NCI-H1092 treated with DMSO at 0.1 percent for 48 hours (cell line): ENCODE measurements at regions not wholly inside any gene's neighbourhood (a gene's known extent, or its start where the extent isn't known, plus 50 kb on each side); places are given as distances from the start of the nearest gene placed in this dataset.
"Not testable (repeated sequence)": the region's sequence is repeated elsewhere in the genome, so short reads cannot be mapped to it uniquely, and the experiment has no call there.

Experiments
- DNase-seq: peaks from one replicate; lab custom pipeline; 2025; lab: John Stamatoyannopoulos, UW

DNA sequence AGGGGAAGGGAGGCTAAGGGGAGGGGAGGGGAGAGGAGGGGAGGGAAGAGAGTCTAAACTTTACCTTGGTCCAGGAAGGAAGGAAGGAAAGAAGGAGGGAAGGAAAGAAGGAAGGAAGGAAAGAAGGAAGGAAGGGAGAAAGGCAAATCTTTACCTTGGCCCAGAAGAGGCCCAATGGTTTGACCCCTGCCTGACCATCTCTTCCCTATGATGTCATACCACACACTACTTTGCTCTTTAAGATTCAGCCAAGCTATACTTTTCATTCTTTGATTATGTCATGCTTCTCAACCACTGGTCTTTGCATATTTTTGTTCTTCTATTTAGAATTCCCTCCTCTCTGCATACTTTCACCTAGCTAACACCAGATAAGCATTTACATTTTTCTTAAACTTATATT, 1077.5 kb downstream of the PCDH9 start:
- DNase-seq, result no peak

DNA sequence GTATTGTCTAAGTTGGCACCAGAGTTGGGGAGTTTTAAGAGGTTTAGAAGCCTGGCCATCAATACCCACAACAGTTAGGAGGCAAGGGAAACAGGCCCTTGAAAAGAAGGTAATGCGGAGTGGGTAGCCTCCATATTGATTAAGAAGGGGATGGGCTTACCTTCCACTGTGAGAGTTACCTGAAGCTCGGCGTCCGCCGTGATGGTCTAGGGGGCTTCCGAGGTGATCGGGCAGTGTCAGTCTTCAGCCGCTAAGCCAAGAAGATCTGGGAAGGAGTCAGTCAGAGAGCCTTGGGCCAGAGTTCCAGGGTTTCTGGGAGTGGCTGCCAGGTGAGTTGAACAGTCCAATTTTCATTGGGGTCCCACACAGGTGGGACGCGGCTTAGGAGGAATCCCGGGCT, 1085.8 kb downstream of the PCDH9 start:
- DNase-seq, result not testable (repeated sequence)

DNA sequence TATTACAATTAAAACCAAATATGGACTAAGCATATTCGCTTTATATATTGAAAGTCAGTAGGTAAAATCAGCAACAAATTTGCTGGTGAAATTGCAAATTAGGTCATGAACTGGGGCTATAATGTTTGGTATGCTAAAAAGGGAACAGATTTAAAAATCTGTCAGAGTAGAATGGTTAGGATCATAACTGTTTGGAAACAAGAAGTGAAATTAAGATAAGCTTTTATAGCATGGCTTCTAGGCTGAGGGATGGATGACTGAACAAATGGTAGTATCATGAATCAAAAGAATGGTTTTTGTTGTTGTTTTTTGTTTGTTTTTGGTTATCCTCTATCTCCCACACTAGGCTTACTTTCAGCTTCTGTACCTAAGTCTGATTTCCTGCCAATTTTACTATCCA, 1090.4 kb downstream of the PCDH9 start:
- no peak for DNase-seq

DNA sequence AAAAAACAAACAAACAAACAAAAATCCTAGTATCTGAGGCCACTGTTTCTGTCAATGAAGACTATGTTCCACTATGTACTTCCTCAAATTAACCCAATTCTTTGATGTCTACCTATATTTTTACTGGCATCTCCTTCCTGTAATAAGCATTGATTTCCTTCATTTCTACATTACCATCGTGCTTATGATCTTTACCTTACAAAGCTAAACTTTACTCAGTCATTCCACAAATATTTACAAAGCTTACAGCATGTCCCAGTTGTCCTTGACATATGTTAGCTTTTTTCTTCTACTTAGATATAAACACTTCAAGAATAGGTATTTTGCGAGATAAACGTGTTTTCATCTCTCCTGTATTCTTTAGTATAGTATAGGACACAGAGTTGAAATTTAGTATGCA, 1090.9 kb downstream of the PCDH9 start:
- no peak for DNase-seq

DNA sequence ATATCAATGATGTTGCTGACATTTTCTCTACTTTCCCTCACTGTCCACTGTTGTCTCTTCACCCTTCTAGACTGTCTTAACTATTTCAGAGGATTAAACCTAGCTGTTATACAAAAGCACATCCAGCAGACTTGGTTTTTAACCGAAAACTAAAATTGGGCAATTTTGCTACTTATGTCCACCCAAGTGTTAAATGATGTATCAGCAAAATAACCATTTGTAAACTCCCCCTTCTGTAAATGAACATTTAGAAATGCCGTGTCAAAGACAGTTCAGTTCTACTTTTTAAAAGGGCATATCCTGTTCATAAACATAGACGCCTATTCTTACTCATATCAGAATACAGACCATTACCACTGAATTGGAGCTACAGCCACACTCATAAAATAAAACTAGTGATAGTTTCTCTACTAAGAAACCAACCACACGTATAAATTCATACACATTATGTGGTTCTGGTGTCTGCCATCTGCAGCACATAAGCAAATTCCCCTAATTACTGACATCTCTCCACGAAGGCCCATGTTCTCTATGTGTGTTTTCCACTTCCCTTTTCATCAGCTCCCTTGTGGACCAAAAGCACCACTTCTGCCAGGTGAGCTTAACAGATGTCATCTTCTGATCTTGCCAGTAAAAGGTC, 1091.8 kb downstream of the PCDH9 start:
- no peak for DNase-seq

DNA sequence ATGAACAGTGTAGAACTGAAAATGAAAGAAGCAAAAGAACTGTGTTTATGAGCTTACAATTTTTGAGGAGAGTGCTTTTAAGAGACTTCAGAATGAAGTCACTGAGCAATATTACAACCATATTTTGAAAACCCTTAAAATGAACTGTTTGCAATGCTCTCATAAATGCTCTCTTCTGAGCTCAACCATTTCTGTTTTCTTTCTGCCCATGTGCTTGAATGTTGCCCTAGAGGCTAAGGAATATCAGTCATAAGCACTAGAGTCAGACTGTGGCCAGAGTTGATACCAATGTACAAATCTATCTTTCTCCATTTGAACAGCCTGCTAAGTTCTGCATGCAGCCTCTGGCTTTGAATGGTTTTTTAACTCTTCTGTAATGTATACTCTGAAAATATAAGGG, 1092.8 kb downstream of the PCDH9 start:
- no peak for DNase-seq

DNA sequence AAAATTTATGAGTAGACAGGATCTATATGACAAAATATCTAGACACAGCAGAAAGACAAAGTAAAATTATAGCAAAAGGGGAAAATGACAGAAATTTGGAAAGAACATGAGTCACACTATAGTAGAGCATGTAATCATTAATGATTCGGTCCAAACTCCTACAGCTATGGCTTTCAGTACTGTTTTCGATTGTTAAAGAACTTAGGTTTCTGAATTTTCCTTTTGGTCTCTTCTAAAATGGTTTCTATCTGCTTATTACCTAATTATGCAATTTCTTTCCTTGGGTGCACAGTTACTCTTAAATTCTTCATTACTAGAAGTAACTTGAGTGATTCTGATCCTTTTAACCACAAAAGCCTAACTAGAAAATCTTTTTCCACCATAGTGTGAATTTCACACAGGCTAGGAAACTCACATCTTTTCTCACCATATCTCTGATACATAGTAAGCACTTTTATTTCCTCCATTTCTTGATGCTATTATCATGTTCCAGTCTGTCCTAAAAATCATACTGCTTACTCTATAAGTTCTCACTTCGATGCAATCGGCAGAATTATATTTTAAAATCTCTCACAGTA, 1101.4 kb downstream of the PCDH9 start:
- no peak for DNase-seq

DNA sequence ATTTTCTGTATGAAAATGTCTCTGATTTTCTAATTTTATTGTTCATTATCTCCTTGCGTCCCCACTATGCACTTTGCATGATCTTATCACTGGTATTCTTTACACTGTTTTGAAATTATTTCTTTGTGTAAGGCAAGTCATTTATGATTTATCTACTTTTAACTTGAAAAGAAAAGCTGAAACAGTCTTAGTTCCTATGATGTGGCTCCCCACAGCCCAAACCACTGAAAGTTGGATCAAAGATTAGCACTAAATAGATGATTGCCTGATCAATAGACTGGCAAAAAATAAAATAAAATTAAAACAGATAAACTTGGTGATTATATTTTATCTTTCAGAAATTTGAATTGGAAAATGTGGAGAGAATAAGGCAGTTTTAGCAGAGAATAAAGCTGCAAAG, 1101.9 kb downstream of the PCDH9 start:
- DNase-seq, result no peak

DNA sequence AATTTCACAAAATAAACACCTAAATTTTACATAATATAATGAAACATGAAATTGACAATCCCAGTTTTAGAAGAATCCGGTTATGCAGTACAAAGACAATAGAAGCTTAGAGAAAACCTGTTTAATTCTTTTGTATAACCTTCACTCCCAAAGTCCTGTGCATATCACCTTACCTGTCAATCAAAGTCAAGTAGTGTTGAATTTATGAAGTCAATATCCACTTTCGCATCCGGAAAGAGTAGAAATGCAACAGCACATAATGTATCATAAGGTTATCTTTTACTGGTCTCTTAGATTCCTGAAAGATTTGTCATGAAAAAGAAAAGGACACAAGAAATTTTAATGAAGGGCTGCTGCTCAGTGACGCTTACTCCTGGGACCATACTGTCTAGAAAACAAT, 1112.6 kb downstream of the PCDH9 start:
- no peak for DNase-seq

DNA sequence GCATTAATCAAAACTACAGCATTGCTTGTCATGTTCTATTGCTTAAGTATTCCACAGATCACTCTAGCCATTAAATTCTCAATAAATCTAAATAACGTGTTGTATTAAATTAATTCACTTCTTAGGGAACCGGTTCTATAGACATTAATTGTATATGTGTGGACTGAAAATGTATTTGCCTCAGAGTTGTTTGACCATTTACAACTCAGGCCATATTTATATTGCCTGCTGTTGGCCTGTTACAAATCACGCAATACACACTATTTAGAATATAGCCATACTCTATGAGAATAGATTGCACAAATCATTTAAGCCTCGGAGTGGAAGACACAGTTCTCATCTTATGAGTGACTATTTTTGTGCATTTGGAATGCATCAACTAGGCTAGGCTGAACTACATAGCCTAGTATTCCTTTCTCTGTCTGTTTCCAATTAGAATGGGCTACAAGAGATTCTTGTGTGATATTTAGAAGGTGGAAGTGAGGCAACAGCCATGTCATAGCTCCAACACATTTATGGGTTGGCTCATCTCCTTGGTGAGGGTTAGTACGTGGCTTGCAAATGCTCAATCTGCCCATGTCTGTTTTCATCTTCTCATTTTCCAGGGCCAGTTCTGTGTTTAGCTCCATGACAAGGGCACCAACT, 1116.1 kb downstream of the PCDH9 start:
- DNase-seq, result no peak

DNA sequence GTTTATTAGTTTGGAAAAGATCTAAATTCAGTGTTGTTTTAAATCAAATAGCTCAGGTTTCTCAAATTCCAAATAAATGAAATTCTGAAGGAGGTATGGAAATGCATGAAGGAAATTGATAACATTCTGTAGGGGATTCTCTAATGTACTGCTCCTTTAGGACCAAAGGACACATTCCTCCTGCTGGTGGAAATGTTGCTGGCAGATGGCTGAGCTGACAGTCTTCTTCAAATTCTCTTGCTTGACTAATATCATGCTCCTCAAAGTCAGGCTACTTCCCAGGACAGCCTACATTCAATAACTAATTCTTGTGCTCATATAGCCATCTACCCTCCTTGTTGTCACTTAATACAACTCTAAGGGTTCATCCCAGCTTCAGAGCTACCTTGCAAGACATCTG, 1118.5 kb downstream of the PCDH9 start:
- DNase-seq, result no peak

DNA sequence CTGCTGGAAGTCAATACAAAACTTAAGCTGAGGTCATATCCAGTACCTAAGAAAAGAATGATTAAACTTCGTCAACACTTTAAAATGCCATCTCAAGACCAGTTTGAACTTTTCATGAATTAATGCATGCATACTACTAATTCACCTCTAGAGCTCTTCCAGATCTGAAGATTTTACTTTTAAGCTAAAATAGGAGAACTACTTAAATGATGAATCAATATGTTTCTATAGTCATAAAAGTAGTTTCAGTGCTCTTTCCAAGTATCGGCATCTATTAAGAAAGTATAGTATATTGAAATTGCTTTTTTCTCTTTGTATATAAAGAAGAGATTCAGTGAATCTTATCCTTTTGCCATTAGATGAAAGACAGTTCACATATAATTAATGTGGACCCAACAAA, 1123.9 kb downstream of the PCDH9 start:
- DNase-seq, result no peak

DNA sequence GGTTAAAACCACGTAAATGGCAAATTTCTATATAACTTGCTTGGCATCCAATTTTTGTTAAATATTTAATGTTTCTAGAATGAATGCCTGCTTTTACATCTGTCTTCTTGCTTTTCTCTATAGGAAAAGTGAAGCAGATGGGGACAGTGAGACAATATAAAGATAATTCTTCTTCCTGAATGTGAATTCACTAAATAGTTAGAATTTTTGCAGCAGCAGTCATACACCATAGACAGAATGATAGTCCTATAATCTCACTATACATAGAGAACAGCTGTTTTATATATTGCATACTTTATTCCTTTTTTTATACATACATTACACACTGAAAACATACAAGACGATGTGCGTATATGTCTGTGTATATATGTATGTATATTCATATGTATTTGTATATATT, 1127.3 kb downstream of the PCDH9 start:
- DNase-seq, result no peak

DNA sequence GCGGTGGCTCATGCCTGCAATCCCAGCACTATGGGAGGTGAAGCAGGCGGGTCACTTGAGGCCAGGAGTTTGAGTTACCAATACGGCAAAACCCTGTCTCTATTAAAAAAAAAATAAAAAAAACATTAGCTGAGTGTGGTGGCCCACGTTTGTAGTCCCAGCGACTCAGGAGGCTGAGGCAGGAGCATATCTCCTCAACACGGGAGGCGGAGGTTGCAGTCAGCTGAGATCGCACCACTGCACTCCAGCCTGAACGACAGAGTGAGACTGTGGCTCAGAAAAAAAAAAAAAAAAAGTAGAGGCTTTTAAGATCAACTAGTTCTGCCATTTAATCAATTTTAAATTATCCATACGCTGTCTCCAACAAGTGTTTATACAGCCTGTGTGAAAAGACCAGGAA, 1130.3 kb downstream of the PCDH9 start:
- DNase-seq, result no peak

DNA sequence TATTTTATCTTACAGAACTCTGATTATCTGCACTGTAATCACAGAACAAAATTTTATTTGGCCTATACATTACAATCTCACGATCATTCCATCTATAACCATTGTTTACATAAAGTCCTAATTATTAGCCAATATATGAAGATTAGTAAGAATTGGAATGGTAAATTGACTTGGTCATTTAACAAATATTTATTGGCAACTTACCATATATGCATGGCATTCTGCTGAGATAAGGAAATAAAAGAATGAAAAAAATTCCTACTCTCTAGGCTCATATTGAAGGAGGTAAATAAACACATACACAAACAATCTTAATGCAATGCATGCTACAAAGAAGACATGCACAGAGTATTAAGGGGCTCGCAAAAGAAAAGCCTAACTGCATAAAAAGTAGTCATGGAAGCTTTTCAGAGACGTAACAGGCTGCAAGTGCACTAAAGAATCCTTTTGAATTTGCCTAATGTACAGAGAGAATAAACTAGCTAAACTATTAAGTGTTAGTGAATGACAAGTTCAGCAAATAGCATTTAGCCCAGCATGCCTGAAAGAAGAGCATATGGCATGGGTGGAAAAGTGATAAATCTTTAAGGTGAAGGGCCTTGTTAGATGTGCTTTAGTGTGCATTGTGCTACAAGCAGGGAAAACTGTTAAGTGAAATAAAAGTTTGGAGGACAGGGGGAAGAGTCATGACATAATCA, 1131.1 kb downstream of the PCDH9 start:
- DNase-seq, result no peak

DNA sequence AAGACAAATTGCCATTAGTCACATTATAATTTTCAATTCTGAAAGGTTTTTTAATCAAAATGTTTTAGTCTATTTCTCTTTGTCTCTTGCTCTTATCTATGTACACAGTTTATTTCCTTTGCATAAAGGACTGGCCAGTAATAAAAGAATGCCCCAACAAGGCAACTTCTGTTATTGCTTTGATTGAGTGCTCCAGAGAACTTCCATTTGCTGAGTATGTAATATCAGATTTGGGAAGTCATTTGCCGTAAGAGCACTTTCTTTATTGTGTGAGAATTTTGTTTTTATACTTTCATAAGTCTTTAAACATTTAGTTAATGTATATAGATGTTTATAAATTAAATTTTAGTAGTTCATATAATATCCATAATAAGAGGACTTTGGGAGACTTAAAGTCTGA, 1140.4 kb downstream of the PCDH9 start:
- no peak for DNase-seq

DNA sequence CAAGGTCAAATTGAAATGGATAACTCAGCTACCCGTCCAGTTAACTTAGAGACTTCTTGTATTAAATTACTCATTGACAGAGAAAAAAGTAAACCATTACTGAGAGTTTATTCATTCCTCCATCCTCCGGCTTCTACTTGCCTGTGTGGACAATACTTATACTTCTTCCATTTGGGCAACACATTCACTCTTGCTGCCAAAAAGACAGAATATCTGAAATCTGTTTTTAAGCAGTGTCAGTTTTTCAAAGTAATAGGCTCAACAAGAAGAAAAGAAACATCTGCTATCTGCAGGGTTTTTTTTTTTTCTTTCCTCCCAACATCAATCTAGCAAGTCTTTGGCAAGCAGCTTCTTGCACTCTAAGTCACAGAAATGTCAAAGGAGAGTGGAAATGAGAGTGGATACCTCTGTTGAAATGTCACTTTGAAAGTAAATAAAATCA, 1142.8 kb downstream of the PCDH9 start:
- DNase-seq, result no peak

DNA sequence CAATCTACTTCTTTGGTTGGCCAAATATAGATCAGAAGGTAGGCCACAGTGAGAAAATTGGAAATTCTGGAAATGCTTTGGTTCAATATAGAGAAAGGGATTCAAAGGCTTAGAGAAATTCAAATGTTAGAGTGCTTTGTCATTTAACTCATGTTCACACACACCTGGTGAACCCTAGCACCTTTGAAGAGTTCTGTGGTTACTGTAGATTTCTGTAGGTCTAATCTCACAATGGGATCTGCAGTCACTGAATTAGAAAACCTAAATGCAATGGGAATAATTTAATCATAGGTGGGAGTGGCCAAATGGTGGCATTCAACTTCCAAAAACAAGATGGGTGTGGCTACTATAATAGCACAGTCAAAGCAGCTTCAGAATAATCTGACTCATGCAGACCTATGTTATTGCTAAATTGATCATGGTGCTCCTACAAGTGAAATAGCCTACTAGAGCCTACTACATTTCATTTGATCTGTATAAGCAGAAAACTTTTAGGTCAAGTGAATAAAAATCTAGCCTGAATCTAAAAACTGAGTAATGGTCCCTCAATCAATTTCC, 1152.9 kb downstream of the PCDH9 start:
- no peak for DNase-seq

DNA sequence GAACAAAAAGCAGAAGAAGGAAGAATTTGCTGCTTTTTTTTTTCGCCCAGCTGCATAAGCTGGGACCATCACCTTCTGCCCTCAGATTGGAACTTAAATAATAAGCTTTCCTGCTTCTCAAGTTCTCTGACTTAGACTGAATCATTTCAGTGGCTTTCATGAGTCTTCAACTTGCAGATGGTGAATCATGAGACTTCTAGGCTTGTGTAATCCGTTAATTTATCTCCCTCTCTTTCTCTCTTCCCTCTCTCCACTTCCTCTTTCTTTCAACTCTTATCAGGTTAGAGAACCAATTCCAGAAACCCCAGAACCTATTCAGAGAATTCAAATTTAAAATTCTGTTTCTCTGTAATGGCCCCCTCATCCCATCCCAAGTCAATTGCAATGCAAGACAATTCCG, 1153.7 kb downstream of the PCDH9 start:
- DNase-seq, result no peak

DNA sequence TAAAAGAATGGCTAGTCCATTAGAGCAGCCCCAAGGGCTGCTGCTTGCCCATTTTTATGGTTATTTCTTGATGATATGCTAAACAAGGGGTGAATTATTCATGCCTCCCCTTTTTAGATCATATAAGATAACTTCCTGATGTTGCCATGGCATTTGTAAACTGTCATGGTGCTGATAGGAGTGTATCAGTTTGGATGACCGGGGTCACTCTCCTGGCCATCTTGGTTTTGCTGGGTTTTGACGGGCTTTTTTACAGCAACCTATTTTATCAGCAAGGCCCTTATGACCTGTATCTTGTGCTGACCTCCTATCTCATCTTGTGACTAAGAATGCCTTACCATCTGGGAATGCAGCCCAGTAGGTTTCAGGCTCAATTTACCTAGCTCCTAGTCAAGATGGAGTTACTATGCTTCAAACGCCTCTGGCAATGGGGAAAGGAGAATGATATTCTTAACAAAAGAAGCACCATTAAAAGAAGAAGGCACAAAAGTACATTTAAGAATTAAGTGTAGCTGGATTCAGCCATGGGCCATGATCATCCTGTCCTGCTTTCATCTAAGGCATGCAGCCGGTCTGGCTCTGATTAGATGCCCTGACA, 1156.0 kb downstream of the PCDH9 start:
- no peak for DNase-seq

DNA sequence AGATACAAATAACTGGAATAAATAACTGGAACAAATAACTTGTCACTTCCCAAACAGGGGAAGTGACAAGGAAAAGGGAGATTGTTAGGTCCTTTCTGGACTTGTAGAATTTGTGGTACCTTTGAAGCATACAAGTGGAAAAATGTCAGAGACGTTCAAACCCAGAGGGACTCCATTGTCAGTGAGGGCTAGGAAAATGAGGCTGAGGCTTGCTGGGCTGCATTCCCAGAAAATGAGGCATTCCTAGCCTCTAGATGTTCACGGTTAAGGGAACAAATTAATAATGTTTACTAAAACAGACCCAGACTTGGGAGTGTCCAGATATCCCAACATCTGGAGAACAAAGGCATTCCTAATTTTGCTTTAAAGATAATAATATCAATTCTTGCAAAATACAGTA, 1158.0 kb downstream of the PCDH9 start:
- DNase-seq, result not testable (repeated sequence)

DNA sequence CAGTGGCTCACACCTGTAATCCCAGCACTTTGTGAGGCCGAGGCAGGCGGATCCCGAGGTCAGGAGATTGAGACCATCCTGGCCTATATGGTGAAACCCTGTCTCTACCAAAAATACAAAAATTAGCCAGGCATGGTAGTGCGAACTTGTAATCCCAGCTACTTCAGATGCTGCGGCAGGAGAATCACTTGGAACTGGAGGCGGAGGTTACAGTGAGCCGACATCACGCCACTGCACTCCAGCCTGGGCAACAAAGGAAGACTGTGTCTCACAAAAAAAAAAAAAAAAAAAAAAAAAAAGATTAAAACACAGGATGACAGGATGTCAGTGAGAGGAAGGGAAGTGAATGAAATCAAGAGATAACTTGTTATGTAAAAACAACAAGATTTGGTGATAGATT, 1158.5 kb downstream of the PCDH9 start:
- no peak for DNase-seq
